Lower leg skin (tissue), 3 donors: ENCODE measurements at regions not wholly inside any gene's neighbourhood (a gene's known extent, or its start where the extent isn't known, plus 50 kb on each side); places are given as distances from the start of the nearest gene placed in this dataset.

Source experiments
- POLR2A ChIP-seq, 2 donors: fragments of 450-650 bp; IDR thresholded peaks; one replicate each; pipeline ENCODE4 v1.6.1; 2016 to 2017; ENCODE audit warnings: antibody characterized with exemption in 2 of 2, mild to moderate bottlenecking in 1 of 2, moderate library complexity in 1 of 2
- TF ChIP-seq, protein P1 (sequence below), 3 donors: fragments of 450-650 bp; IDR thresholded peaks; one replicate each; pipeline ENCODE4 v1.5.1; 2016; ENCODE audit warnings: antibody characterized with exemption in 3 of 3, mild to moderate bottlenecking in 3 of 3, moderate library complexity in 2 of 3

DNA sequence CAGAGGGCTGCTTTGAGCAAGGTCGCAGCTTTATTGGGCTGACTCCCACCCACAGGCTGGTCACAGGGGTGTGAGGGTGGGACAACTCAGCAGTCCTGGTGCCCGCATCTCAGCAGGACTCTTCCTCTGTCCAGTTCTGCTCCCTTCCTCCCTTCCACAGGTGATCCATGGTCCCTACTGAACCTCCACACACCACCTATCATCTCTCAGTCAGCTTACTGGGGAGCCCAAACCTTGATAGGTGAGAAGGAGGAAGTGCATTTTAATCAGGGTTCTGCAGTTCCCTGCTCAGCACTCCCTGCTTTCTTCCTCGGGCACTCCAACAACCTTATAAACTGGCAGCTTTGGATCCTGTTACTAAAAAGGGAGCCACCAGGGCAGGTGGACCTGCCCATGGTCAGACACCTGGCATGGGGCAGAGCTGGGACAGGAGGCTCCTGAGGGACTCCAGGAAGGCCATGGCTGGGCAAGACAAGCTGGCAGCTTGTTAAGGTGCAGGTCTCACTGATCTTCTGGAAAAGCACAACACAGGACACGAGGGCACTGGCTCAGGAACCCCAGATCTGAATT lies 664.6 kb downstream of the BCL11B start:
- TF ChIP-seq, protein P1, sequence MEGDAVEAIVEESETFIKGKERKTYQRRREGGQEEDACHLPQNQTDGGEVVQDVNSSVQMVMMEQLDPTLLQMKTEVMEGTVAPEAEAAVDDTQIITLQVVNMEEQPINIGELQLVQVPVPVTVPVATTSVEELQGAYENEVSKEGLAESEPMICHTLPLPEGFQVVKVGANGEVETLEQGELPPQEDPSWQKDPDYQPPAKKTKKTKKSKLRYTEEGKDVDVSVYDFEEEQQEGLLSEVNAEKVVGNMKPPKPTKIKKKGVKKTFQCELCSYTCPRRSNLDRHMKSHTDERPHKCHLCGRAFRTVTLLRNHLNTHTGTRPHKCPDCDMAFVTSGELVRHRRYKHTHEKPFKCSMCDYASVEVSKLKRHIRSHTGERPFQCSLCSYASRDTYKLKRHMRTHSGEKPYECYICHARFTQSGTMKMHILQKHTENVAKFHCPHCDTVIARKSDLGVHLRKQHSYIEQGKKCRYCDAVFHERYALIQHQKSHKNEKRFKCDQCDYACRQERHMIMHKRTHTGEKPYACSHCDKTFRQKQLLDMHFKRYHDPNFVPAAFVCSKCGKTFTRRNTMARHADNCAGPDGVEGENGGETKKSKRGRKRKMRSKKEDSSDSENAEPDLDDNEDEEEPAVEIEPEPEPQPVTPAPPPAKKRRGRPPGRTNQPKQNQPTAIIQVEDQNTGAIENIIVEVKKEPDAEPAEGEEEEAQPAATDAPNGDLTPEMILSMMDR (IDR thresholded peaks at IDR 0.05), result no peak
- no peak for TF ChIP-seq POLR2A (IDR thresholded peaks at IDR 0.05)
